GM10248 (cell line): ENCODE measurements at regions not wholly inside any gene's neighbourhood (a gene's known extent, or its start where the extent isn't known, plus 50 kb on each side); places are given as distances from the start of the nearest gene placed in this dataset.

ENCODE experiments used
- CTCF ChIA-PET: fragments of 300-600 bp; sonication (Branson Sonifier 250); formaldehyde crosslinking; extraction: SDS; loops from one replicate; lab custom pipeline; 2021; ENCODE audit warnings: antibody characterized with exemption; lab: Yijun Ruan, JAX
- POLR2A ChIA-PET: fragments of 350-650 bp; sonication (Branson Sonifier 250); formaldehyde crosslinking; extraction: SDS; loops from one replicate; lab custom pipeline; 2020; ENCODE audit warnings: antibody characterized with exemption; lab: Yijun Ruan, JAX
- DNase-seq: peaks from one replicate; pipeline ENCODE4 v3.0.0; 2012; ENCODE audit errors: extremely low spot score
- TF ChIP-seq, protein P1 (sequence below): IDR thresholded peaks from 2 replicates; pipeline ENCODE4 v1.5.1; 2012; ENCODE audit warnings: mild to moderate bottlenecking, low read depth; ENCODE audit errors: extremely low read depth, missing control alignments, control extremely low read depth

DNA sequence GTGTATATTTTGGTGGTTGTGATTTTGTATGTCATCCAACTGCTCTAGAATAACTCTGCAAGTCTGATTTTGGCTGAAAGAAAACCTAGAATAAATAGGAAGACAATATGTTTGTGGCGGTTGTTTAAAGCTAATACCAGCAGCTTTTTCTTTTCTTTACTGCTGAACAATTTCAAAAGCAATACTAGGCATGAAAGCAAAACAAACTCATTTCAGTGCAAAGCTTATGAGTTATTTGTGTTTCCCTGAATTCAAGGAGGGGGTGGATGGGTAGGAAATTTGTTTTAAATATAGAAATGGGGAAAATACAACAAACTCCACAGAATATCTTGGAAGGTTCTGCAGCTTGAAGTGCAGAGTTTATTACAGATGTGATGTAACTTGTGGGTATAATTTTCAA, 1041.9 kb upstream of the NR2F2 start:
- no peak for DNase-seq
- ChIA-PET POLR2A (no interaction called here), CTCF (interaction anchor here (2.8 kb wide), 1 partner anchor 11 kb away, joined by 6 read pairs; no protein-coding TSS in a partner anchor)
- TF ChIP-seq, protein P1, sequence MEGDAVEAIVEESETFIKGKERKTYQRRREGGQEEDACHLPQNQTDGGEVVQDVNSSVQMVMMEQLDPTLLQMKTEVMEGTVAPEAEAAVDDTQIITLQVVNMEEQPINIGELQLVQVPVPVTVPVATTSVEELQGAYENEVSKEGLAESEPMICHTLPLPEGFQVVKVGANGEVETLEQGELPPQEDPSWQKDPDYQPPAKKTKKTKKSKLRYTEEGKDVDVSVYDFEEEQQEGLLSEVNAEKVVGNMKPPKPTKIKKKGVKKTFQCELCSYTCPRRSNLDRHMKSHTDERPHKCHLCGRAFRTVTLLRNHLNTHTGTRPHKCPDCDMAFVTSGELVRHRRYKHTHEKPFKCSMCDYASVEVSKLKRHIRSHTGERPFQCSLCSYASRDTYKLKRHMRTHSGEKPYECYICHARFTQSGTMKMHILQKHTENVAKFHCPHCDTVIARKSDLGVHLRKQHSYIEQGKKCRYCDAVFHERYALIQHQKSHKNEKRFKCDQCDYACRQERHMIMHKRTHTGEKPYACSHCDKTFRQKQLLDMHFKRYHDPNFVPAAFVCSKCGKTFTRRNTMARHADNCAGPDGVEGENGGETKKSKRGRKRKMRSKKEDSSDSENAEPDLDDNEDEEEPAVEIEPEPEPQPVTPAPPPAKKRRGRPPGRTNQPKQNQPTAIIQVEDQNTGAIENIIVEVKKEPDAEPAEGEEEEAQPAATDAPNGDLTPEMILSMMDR: no peak

DNA sequence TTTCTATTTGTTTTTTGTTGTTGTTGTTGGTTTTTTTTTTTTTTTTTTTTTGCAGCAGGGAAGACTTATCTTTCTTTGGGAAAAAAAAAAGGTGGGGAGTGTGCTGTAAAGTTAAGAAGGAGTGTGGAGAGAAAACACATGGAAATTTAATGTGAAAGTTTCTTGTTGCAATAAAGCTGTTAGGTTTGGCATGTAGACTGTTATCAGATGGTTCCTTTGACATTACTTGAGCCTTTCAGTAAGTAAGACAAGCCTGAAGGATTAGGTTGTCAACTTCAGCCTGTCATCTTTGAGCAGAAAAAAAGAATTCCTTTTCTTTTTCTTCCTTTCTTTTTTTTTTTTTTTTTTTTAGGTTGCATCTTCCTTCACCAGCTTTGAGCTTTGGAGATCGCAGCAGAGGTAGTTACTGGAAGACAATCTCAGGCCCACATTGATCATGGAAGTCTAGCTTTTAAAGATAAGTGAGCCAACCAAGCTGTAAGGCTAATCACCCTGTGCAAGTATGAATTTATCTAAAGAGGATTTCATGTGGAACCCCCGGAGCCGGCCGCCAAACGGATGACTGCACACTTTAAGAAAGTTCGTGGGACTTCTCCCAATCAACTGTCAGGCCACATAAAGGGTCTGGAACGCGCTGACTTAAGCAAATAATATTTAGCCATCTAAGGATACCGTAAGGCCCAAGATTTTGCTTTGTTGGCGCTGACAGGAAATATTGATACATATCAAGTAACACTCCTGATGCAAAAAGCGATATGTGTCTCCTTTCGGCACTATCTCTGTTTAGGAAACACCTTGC, 1040.1 kb upstream of the NR2F2 start:
- no peak for DNase-seq
- TF ChIP-seq, protein P1: no peak
- ChIA-PET POLR2A (interaction anchor here (0.6 kb wide), 1 partner anchor 611 kb away, joined by 7 read pairs; no protein-coding TSS in a partner anchor), CTCF (interaction anchor here (0.7 to 3.7 kb wide), 5 partner anchors 14 to 708 kb away, joined by 3 to 24 read pairs (median 3); no protein-coding TSS in a partner anchor)

DNA sequence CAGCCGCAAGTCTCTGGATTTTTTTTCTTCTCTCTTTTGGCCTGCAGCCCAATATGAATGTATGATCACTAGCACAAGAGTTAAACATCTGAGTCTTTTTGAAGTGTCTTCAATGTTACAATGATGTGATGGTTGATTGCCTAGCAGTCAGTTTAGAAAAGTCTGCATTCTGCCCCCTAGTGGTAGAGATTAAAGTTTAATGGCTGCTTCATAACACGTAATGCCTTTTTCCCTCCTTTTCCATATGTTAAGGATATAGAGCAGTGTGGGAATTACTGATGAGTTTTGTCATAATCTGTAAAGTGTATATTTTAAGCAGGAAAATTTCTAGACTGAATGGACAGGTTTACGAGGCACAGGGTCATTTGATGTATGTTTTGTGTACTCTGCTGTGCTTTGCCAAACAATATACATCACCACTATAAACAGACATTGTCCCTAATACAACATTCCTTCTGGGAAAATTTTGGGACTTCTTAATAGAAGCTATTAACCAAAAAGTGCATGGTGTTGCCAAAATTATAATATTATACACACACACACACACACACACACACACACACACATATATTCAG, 1038.5 kb upstream of the NR2F2 start:
- TF ChIP-seq, protein P1: peak; percentile 52
- peak; percentile 31 for DNase-seq
- CTCF ChIA-PET: interaction anchor here (0.9 to 3.7 kb wide), 8 partner anchors 12 to 709 kb away, joined by 3 to 24 read pairs (median 6); no protein-coding TSS in a partner anchor
- POLR2A ChIA-PET: no interaction called here

DNA sequence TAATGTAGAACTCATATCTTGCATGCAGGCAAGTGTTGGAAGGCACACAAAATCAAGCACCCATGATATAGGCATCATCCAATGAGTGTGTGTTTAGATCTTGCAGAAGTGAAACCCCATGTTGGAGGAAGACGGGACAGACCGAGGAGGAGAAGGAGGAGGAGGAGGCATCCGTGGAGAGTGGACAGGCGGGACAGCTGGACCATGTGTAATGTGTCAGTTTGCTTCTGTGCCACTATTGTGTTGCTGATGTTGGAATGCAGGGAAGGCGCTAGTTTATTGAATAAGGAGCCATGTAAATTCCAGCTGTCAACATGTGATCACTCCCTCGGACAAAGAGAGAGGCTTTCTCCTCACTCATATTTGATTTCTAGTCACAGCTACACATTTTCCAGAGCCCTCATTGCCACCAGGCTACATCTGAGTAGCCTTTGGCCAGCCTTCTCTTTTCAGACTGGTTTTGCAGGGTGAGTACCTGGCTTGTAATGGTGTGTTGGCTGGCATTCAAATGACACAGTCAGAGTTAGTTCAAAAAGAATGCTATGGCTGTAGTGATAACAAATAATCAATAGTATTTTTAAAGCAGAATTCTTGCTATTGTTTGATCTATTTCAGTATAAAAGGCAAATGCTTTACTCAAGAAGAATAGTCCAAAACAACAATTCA, 1037.6 kb upstream of the NR2F2 start:
- no peak for DNase-seq
- POLR2A ChIA-PET: no interaction called here
- TF ChIP-seq, protein P1: no peak
- CTCF ChIA-PET: interaction anchor here (0.9 to 3.7 kb wide), 6 partner anchors 10 to 710 kb away, joined by 5 to 24 read pairs (median 6); no protein-coding TSS in a partner anchor

DNA sequence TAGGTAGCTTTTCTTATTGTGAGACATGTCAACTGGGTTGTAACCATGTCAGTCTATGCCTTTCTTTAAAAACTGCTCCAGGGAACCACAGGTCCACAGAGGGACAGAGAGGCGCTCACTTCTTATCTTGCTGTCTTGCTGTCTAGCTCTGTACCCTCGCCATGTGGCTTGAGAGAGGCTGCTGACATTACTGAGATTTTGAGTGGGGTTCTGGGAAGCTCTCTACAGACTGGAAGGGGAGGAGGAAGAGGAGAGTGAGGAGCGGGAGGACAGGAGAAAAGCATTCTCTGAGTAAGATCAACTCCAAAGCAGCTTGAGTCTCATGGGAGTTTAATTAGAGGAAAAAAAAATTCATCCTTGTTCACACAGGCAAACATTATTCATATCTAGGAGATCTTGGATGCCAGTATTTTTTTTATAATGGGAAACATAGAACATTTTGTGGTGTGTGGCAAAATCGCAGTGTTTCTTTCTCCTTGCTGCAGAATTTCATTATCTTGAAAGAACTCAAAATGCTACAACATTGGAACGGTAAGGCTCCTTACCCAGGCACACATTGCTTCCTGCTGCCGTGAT, 1037.0 kb upstream of the NR2F2 start:
- POLR2A ChIA-PET: no interaction called here
- TF ChIP-seq, protein P1: no peak
- CTCF ChIA-PET: interaction anchor here (1.2 to 2.2 kb wide), 4 partner anchors 11 to 20 kb away, joined by 5 to 11 read pairs (median 6); no protein-coding TSS in a partner anchor
- DNase-seq: no peak

DNA sequence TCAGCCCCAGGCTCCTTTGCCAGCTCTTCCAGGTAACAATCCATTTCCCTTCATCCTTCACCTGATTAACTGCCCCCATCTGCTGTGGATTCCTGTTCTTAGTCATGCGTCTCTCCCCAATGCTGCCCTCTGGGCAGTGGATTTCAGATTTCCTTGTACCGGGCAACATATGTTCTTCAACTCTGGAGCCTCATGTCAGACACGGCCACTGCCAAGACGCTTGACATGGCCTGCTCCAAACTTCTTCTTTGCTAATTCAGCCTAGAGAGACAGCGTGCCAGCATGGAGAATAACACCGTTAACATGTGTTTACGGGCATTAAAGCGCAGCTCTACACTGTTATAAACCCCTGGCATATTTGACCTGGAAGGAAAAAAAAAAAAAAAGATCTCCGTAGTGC, 1035.1 kb upstream of the NR2F2 start:
- POLR2A ChIA-PET: no interaction called here
- no peak for DNase-seq
- CTCF ChIA-PET: no interaction called here
- TF ChIP-seq, protein P1: no peak
